ENCODE measurements at regions not wholly inside any gene's neighbourhood (a gene's known extent, or its start where the extent isn't known, plus 50 kb on each side); places are given as distances from the start of the nearest gene placed in this dataset.
"Not testable (repeated sequence)": the region's sequence is repeated elsewhere in the genome, so short reads cannot be mapped to it uniquely, and the experiment has no call there.

GRCh38 chr3:107470496-107470895 is 52.3 kb upstream of the BBX start:
- not testable (repeated sequence) for TF ChIP-seq CTCF, EZH2phosphoT487 (IDR thresholded peaks at IDR 0.05; ENCODE audit: low read length)

Data from MM.1S (cell line).